ENCODE measurements at regions not wholly inside any gene's neighbourhood (a gene's known extent, or its start where the extent isn't known, plus 50 kb on each side); places are given as distances from the start of the nearest gene placed in this dataset.

DNA sequence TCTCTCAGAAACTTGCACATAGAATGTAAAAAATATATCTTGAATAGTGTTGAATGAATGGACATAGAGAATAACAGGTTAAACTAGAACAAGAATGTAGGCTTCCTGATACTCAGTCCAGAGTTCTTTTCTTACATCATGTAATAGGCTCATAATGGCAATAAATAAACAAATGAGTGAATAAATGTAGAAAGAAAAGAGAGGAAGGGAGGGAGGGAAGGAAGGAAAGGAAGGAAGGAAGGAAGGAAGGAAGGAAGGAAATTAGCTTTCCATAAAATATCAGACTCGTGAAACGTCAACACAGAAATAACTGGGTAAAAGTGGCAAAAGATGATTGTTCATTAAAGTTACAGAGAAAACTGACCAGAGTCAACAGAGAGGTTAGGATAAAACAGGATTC lies 2001.0 kb downstream of the LRRC4C start:
- H3K4me3 ChIP-seq (ENCODE audit: insufficient read depth, low read depth, low read length): no peak overlapping the region
- H3K4me1 Mint-ChIP-seq (ENCODE audit: low read depth, unreplicated experiment): no peaks in the 10 kb centered on the region
- H3K27me3 ChIP-seq (ENCODE audit: insufficient read depth, low read length): no peaks in the 10 kb centered on the region
- no peak for TF ChIP-seq EZH2 (IDR thresholded peaks at IDR 0.05; ENCODE audit: insufficient read depth, low read length)
- TF ChIP-seq, protein P1, sequence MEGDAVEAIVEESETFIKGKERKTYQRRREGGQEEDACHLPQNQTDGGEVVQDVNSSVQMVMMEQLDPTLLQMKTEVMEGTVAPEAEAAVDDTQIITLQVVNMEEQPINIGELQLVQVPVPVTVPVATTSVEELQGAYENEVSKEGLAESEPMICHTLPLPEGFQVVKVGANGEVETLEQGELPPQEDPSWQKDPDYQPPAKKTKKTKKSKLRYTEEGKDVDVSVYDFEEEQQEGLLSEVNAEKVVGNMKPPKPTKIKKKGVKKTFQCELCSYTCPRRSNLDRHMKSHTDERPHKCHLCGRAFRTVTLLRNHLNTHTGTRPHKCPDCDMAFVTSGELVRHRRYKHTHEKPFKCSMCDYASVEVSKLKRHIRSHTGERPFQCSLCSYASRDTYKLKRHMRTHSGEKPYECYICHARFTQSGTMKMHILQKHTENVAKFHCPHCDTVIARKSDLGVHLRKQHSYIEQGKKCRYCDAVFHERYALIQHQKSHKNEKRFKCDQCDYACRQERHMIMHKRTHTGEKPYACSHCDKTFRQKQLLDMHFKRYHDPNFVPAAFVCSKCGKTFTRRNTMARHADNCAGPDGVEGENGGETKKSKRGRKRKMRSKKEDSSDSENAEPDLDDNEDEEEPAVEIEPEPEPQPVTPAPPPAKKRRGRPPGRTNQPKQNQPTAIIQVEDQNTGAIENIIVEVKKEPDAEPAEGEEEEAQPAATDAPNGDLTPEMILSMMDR (IDR thresholded peaks at IDR 0.05; ENCODE audit: insufficient read depth, low read depth, low read length): no peak
- H3K79me2 ChIP-seq (ENCODE audit: insufficient read depth, low read length): no peaks in the 10 kb centered on the region
- H4K20me1 ChIP-seq (ENCODE audit: insufficient read depth, low read length): no peaks in the 10 kb centered on the region
- no peak overlapping the region for H3K4me3 Mint-ChIP-seq (ENCODE audit: unreplicated experiment)
- no peak overlapping the region for H3K27ac ChIP-seq (ENCODE audit: low read depth, low read length)
- no peaks in the 10 kb centered on the region for H3K36me3 ChIP-seq (ENCODE audit: insufficient read depth, low read length)
- no peaks in the 10 kb centered on the region for H3K27me3 Mint-ChIP-seq (ENCODE audit: low read depth, unreplicated experiment)
- no peak overlapping the region for H3K9ac ChIP-seq (ENCODE audit: low read length)
- H3K36me3 Mint-ChIP-seq (ENCODE audit: low read depth, unreplicated experiment): no peaks in the 10 kb centered on the region
- FAIRE-seq (no peak), DNase-seq (ENCODE audit: low read depth) (no peak)
- H3K9me3 ChIP-seq (ENCODE audit: insufficient read depth, low read depth, low read length): no peaks in the 10 kb centered on the region
- no peak overlapping the region for H3K4me2 ChIP-seq (ENCODE audit: low read length)
- no peaks in the 10 kb centered on the region for H3K4me1 ChIP-seq (ENCODE audit: insufficient read depth, low read length)
- H3K27ac Mint-ChIP-seq (ENCODE audit: unreplicated experiment): no peak overlapping the region
- H3K9me3 Mint-ChIP-seq (ENCODE audit: unreplicated experiment): no peaks in the 10 kb centered on the region
- H2AFZ ChIP-seq (ENCODE audit: low read depth, low read length): no peak overlapping the region

DNA sequence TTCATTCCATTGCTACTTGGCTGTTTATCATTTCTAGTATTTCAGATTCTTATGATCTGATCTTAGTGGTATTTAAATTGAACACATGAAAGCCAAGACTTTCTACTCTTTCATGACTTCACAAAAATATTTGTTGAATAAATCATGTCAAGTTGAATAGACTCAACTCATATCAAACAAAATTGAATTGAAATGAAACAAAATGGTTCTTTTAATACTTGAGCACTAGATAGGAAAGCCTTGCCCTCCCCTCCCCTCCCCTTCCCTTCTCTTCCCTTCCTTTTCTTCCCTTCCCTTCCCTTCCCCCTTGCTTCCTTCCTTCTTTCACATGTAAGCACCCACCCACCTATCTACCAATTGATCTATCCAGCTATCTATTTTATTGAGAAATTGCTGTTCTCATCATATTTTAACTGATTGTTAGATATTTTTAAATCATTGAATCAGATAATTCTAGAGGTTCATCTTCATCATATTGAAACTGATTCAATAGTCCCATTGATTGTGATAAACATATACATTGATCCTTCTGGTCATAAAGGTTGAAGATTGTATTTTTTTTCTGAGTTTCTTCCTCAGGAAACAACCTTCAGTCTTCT lies 2015.9 kb downstream of the LRRC4C start:
- Mint-ChIP-seq H3K36me3 (ENCODE audit: low read depth, unreplicated experiment) (no peaks in the 10 kb centered on the region), H3K9me3 (ENCODE audit: unreplicated experiment) (no peaks in the 10 kb centered on the region), H3K4me3 (ENCODE audit: unreplicated experiment) (no peak overlapping the region), H3K27me3 (ENCODE audit: low read depth, unreplicated experiment) (no peaks in the 10 kb centered on the region), H3K27ac (ENCODE audit: unreplicated experiment) (no peak overlapping the region), H3K4me1 (ENCODE audit: low read depth, unreplicated experiment) (no peaks in the 10 kb centered on the region)
- FAIRE-seq: no peak
- H3K9me3 ChIP-seq (ENCODE audit: insufficient read depth, low read depth, low read length): no peaks in the 10 kb centered on the region
- no peaks in the 10 kb centered on the region for H3K4me1 ChIP-seq (ENCODE audit: insufficient read depth, low read length)
- no peaks in the 10 kb centered on the region for H3K79me2 ChIP-seq (ENCODE audit: insufficient read depth, low read length)
- no peaks in the 10 kb centered on the region for H3K36me3 ChIP-seq (ENCODE audit: insufficient read depth, low read length)
- H2AFZ ChIP-seq (ENCODE audit: low read depth, low read length): no peak overlapping the region
- H3K9ac ChIP-seq (ENCODE audit: low read length): no peak overlapping the region
- H4K20me1 ChIP-seq (ENCODE audit: insufficient read depth, low read length): no peaks in the 10 kb centered on the region
- no peaks in the 10 kb centered on the region for H3K27me3 ChIP-seq (ENCODE audit: insufficient read depth, low read length)
- no peak for TF ChIP-seq EZH2 (IDR thresholded peaks at IDR 0.05; ENCODE audit: insufficient read depth, low read length)
- TF ChIP-seq, protein P1 (IDR thresholded peaks at IDR 0.05; ENCODE audit: insufficient read depth, low read depth, low read length): no peak
- DNase-seq (ENCODE audit: low read depth): no peak
- H3K4me2 ChIP-seq (ENCODE audit: low read length): no peak overlapping the region
- H3K4me3 ChIP-seq (ENCODE audit: insufficient read depth, low read depth, low read length): no peak overlapping the region
- H3K27ac ChIP-seq (ENCODE audit: low read depth, low read length): no peak overlapping the region

DNA sequence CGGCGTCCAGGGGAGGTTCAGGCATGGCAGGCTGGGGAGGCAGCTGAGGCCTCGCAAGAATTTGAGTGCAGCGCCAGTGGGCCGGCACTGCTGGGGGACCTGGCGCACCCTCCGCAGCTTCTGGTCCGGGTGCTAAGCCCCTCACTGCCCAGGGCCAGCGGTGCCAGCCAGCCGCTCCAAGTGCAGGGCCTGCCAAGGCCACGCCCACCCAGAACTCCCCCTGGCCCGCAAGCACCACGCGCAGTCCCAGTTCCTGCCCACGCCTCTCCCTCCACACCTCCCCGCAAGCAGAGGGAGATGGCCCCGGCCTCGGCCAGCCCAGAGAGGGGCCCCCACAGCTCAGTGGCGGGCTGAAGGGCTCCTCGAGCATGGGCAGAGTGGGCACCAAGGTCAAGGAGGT lies 2017.3 kb downstream of the LRRC4C start:
- Histone ChIP-seq H3K9me3 (ENCODE audit: insufficient read depth, low read depth, low read length) (no peaks in the 10 kb centered on the region), H3K79me2 (ENCODE audit: insufficient read depth, low read length) (no peaks in the 10 kb centered on the region), H3K9ac (ENCODE audit: low read length) (no peak overlapping the region), H3K27ac (ENCODE audit: low read depth, low read length) (no peak overlapping the region), H3K4me1 (ENCODE audit: insufficient read depth, low read length) (no peaks in the 10 kb centered on the region), H2AFZ (ENCODE audit: low read depth, low read length) (no peak overlapping the region), H4K20me1 (ENCODE audit: insufficient read depth, low read length) (no peaks in the 10 kb centered on the region), H3K27me3 (ENCODE audit: insufficient read depth, low read length) (no peaks in the 10 kb centered on the region), H3K4me3 (ENCODE audit: insufficient read depth, low read depth, low read length) (no peak overlapping the region), H3K36me3 (ENCODE audit: insufficient read depth, low read length) (no peaks in the 10 kb centered on the region), H3K4me2 (ENCODE audit: low read length) (no peak overlapping the region)
- Mint-ChIP-seq H3K4me1 (ENCODE audit: low read depth, unreplicated experiment) (no peaks in the 10 kb centered on the region), H3K9me3 (ENCODE audit: unreplicated experiment) (no peaks in the 10 kb centered on the region), H3K4me3 (ENCODE audit: unreplicated experiment) (no peak overlapping the region), H3K27me3 (ENCODE audit: low read depth, unreplicated experiment) (no peaks in the 10 kb centered on the region), H3K36me3 (ENCODE audit: low read depth, unreplicated experiment) (no peaks in the 10 kb centered on the region), H3K27ac (ENCODE audit: unreplicated experiment) (no peak overlapping the region)
- FAIRE-seq (no peak), DNase-seq (ENCODE audit: low read depth) (no peak)
- no peak for TF ChIP-seq EZH2 (IDR thresholded peaks at IDR 0.05; ENCODE audit: insufficient read depth, low read length)
- TF ChIP-seq, protein P1 (IDR thresholded peaks at IDR 0.05; ENCODE audit: insufficient read depth, low read depth, low read length): no peak
